Erythroblast (primary cell): ENCODE measurements at regions not wholly inside any gene's neighbourhood (a gene's known extent, or its start where the extent isn't known, plus 50 kb on each side); places are given as distances from the start of the nearest gene placed in this dataset.

Experiments
- GATA1 ChIP-seq: IDR thresholded peaks from 2 replicates; pipeline ENCODE4 v1.6.1; 2011; ENCODE audit warnings: low read depth, mild to moderate bottlenecking, control low read depth, low read length, moderate library complexity
- POLR2A ChIP-seq: IDR thresholded peaks from 2 replicates; pipeline ENCODE4 v1.6.1; 2011; ENCODE audit warnings: mild to moderate bottlenecking, low read length

GRCh38 chr9:135344915-135345500 is 134.6 kb upstream of the PPP1R26 start:
- TF ChIP-seq POLR2A (no peak), GATA1 (no peak)
